ENCODE measurements at regions not wholly inside any gene's neighbourhood (a gene's known extent, or its start where the extent isn't known, plus 50 kb on each side); places are given as distances from the start of the nearest gene placed in this dataset.

DNA sequence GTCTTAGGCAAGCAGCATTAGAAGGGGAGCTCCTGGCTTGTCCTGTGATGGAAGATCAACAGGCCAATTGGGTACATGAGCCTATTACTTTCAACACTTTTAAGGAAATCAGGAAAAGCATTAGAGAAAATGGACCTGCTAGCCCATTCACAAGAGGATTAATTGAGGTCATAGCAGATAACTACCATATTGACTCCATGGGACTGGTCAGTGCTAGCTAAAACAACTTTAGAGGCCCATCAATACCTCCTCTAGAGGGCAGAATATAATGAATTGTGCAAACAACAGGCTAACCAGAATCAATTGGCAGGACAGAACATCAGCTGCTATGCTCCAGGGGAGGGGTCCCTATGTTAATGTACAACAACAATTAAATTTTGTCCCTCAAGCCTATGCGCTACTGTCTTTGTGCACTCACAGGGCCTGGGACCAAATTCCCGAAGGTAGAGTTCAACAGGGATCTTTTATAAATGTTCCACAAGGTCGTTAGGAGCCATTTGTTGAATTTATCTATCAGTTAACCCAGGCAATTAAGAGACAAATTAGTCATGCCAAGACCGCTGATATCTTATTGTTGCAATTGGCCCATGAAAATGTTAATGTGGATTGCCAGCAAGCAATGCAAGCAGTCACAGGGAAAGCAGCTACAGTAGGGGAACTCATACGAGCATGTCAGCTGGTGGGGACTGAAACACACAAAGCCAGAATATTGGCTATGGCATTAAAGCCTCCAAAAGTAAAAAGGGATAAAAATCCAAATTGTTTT is 106.6 kb upstream of the BTN3A2 start:
- DNase-seq (ENCODE audit: low spot score) (no peak), ATAC-seq (ENCODE audit: low FRiP score) (no peak)
- TF ChIP-seq, protein P1, sequence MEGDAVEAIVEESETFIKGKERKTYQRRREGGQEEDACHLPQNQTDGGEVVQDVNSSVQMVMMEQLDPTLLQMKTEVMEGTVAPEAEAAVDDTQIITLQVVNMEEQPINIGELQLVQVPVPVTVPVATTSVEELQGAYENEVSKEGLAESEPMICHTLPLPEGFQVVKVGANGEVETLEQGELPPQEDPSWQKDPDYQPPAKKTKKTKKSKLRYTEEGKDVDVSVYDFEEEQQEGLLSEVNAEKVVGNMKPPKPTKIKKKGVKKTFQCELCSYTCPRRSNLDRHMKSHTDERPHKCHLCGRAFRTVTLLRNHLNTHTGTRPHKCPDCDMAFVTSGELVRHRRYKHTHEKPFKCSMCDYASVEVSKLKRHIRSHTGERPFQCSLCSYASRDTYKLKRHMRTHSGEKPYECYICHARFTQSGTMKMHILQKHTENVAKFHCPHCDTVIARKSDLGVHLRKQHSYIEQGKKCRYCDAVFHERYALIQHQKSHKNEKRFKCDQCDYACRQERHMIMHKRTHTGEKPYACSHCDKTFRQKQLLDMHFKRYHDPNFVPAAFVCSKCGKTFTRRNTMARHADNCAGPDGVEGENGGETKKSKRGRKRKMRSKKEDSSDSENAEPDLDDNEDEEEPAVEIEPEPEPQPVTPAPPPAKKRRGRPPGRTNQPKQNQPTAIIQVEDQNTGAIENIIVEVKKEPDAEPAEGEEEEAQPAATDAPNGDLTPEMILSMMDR (IDR thresholded peaks at IDR 0.05) = no peak

DNA sequence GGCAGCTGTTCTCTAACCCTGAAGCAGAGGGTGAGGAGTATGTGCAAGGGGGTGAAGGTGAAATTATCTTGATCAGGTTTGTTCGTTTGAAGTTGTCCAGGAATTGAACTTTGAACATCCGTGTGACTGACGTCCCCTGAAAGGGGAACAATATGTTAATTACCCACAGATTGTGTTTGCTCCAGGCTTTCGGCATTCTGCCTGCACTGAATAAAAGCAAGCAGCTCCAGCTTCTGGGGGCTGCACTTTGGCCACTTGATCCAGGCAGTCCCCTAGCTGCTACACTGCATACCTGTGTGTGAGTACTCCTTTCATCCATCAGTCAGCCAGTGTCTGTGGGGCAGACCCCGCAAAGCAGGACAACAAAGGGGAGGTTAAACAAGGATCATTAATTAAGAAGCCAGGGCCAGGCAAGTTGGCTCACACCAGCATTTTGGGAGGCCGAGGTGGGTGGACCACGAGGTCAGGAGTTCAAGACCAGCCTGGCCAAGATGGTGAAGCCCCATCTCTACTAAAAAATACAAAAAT is 104.8 kb upstream of the BTN3A2 start:
- DNase-seq (ENCODE audit: low spot score) (no peak), ATAC-seq (ENCODE audit: low FRiP score) (no peak)
- TF ChIP-seq, protein P1 (IDR thresholded peaks at IDR 0.05) = no peak

DNA sequence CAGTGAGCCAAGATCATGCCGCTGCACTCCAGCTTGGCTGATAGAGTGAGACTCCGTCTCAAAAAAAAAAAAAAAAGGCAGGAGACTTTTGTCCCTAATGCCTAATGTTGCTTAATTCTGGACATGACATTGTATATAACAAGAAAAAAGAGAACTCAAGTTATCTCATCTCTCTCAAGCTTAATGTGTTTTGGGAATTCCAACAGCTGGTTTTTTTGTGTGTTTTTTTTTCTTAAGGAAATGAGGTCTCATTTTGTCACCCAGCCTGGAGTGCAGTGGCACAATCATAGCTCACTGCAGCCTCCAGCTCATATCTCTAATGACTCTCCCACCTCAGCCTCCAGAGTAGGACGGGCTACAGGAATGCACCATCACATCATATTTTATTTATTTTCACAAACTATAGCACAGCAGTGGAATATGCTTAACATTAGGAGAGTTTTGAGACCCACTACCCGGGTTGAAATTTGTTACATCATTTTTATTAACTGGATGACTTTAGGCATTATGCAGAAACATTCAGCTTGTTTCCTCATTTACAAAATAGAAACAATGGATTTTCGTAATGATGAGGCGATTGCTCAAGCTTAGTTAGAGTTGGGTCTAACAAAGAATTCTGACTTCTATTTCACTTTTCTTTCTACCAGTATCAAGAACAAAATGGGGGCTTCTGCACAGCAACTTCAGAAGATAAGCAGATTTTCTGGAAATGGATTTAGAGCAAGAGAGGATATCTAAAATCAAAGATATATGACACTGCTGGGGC is 104.1 kb upstream of the BTN3A2 start:
- TF ChIP-seq, protein P1 (IDR thresholded peaks at IDR 0.05) = no peak
- DNase-seq (ENCODE audit: low spot score) (no peak), ATAC-seq (ENCODE audit: low FRiP score) (no peak)

DNA sequence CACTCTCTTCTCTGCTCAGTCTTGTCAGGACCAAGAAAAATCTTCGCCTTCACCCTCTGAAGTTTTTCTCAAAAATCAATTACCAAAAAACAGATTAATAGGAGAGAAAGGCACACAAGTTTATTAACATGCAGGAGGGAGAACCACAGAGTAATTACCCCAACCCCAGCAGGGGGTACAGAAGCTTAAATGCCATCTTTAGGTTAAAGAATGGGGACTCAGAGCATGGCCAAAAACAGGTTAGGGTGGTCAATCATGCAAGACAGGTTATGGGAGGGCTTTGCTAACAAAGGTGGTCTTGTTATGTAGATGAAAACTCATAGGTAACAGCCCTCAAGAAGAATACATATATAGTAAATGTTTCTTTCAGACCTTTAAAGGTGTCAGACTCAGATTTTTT is 100.5 kb upstream of the BTN3A2 start:
- no peak for DNase-seq (ENCODE audit: low spot score)
- TF ChIP-seq, protein P1 (IDR thresholded peaks at IDR 0.05) = no peak
- no peak for ATAC-seq (ENCODE audit: low FRiP score)

DNA sequence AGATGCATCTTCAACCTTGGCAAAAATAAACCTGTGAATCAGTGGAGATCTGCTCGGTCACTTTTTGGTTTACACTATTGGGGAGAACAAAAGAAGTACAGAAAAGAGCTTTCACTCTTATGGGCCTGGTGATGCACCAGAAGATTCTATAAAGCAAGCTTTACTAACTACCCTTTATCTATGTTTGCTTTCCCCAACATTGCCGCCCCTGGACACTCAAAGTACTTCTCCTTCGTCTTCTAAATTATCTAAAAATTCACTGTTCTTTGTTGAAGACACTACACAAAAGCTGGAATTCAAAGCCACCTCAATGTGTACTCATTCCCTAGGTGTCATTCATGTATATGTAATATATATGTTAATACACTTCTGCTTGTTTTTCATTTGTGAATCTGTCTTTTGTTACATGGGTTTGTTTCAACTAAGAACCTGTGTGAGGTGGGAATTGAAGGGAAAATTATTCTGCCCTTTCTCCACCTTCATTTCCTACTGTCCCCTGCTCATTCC is 97.9 kb upstream of the BTN3A2 start:
- no peak for DNase-seq (ENCODE audit: low spot score)
- ATAC-seq (ENCODE audit: low FRiP score) = no peak

DNA sequence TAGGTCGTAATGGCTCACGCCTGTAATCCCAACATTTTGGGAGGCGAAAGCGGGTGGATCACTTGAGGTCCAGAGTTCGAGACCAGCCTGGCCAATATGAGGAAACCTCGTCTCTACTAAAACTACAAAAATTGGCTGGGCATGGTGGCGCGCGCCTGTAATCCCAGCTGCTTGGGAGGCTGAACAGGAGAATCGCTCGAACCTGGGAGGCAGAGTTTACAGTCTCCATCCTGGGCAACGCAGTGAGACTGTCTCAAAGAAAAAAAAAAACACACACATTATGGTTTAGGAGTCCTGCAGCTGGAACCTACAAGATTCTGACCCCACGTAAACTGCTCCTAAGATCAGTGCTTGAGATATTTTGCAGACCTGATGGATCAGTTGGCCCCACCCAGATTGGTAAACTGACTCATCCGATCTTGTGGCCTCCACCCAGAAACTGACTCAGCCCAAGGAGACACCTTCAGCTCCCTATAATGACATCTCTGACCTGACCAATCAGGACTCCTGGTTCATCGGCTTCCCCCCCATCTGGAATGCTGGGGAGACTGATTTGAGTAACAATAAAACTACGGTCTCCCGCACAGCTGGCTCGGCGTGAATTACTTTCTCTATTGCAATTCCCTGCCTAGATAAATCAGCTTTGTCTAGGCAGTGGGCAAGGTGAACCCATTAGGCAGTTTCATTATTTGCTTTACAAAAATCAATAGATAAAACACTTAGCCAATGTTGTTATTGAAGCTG is 96.2 kb upstream of the BTN3A2 start:
- DNase-seq (ENCODE audit: low spot score) (no peak), ATAC-seq (ENCODE audit: low FRiP score) (no peak)
- TF ChIP-seq, protein P1 (IDR thresholded peaks at IDR 0.05) = no peak

More for the DNA sequence above, 97.9 kb upstream of the BTN3A2 start:
- TF ChIP-seq, protein P1 (IDR thresholded peaks at IDR 0.05) = no peak

Data from omental fat pad (tissue), 3 donors.